ENCODE measurements at regions not wholly inside any gene's neighbourhood (a gene's known extent, or its start where the extent isn't known, plus 50 kb on each side); places are given as distances from the start of the nearest gene placed in this dataset.

- TF ChIP-seq, protein P1, sequence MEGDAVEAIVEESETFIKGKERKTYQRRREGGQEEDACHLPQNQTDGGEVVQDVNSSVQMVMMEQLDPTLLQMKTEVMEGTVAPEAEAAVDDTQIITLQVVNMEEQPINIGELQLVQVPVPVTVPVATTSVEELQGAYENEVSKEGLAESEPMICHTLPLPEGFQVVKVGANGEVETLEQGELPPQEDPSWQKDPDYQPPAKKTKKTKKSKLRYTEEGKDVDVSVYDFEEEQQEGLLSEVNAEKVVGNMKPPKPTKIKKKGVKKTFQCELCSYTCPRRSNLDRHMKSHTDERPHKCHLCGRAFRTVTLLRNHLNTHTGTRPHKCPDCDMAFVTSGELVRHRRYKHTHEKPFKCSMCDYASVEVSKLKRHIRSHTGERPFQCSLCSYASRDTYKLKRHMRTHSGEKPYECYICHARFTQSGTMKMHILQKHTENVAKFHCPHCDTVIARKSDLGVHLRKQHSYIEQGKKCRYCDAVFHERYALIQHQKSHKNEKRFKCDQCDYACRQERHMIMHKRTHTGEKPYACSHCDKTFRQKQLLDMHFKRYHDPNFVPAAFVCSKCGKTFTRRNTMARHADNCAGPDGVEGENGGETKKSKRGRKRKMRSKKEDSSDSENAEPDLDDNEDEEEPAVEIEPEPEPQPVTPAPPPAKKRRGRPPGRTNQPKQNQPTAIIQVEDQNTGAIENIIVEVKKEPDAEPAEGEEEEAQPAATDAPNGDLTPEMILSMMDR (IDR thresholded peaks at IDR 0.05) = no peak
- no peak for TF ChIP-seq POLR2A (IDR thresholded peaks at IDR 0.05)
Observed at GRCh38 chr1:232422898-232423297, 207.0 kb downstream of the SIPA1L2 start.

Data from gastroesophageal sphincter (tissue), 3 donors.